ENCODE measurements at regions not wholly inside any gene's neighbourhood (a gene's known extent, or its start where the extent isn't known, plus 50 kb on each side); places are given as distances from the start of the nearest gene placed in this dataset.

- no peaks in the 10 kb centered on the region for H3K27me3 ChIP-seq (ENCODE audit: control insufficient read depth, insufficient read depth, low read length)
- no peak overlapping the region for H3K4me3 ChIP-seq (ENCODE audit: low read depth, low read length)
- no peaks in the 10 kb centered on the region for H3K36me3 ChIP-seq (ENCODE audit: control insufficient read depth, insufficient read depth, low read length)
- H3K4me1 ChIP-seq (ENCODE audit: control insufficient read depth, insufficient read depth, low read length), result peaks cover 6% of the 10 kb centered on the region
- H3K9ac ChIP-seq (ENCODE audit: low read depth, low read length), result no peak overlapping the region
- no peaks in the 10 kb centered on the region for H3K9me3 ChIP-seq (ENCODE audit: control insufficient read depth, insufficient read depth, low read length)
Observed at GRCh38 chr12:14156606-14157005, 175.2 kb upstream of the GRIN2B start.

GRCh38 chr12:14157088-14157747, 175.8 kb upstream of the GRIN2B start:
- peaks cover under 1% of the 10 kb centered on the region for H3K4me1 ChIP-seq (ENCODE audit: control insufficient read depth, insufficient read depth, low read length)
- H3K4me3 ChIP-seq (ENCODE audit: low read depth, low read length), result no peak overlapping the region
- no peak overlapping the region for H3K9ac ChIP-seq (ENCODE audit: low read depth, low read length)
- no peaks in the 10 kb centered on the region for H3K27me3 ChIP-seq (ENCODE audit: control insufficient read depth, insufficient read depth, low read length)
- H3K9me3 ChIP-seq (ENCODE audit: control insufficient read depth, insufficient read depth, low read length), result no peaks in the 10 kb centered on the region
- H3K36me3 ChIP-seq (ENCODE audit: control insufficient read depth, insufficient read depth, low read length), result no peaks in the 10 kb centered on the region

- Histone ChIP-seq H3K9me3 (ENCODE audit: control insufficient read depth, insufficient read depth, low read length) (no peaks in the 10 kb centered on the region), H3K9ac (ENCODE audit: low read depth, low read length) (no peak overlapping the region), H3K27me3 (ENCODE audit: control insufficient read depth, insufficient read depth, low read length) (no peaks in the 10 kb centered on the region)
Observed at GRCh38 chr12:14164266-14164665, 182.9 kb upstream of the GRIN2B start.

GRCh38 chr12:14167005-14167628, 185.7 kb upstream of the GRIN2B start:
- no peaks in the 10 kb centered on the region for H3K27me3 ChIP-seq (ENCODE audit: control insufficient read depth, insufficient read depth, low read length)
- H3K9ac ChIP-seq (ENCODE audit: low read depth, low read length), result no peak overlapping the region
- H3K4me3 ChIP-seq (ENCODE audit: low read depth, low read length), result no peak overlapping the region
- no peaks in the 10 kb centered on the region for H3K9me3 ChIP-seq (ENCODE audit: control insufficient read depth, insufficient read depth, low read length)
- no peaks in the 10 kb centered on the region for H3K4me1 ChIP-seq (ENCODE audit: control insufficient read depth, insufficient read depth, low read length)
- no peaks in the 10 kb centered on the region for H3K36me3 ChIP-seq (ENCODE audit: control insufficient read depth, insufficient read depth, low read length)

More at GRCh38 chr12:14164266-14164665, 182.9 kb upstream of the GRIN2B start:
- Histone ChIP-seq H3K36me3 (ENCODE audit: control insufficient read depth, insufficient read depth, low read length) (no peaks in the 10 kb centered on the region), H3K4me3 (ENCODE audit: low read depth, low read length) (no peak overlapping the region), H3K4me1 (ENCODE audit: control insufficient read depth, insufficient read depth, low read length) (no peaks in the 10 kb centered on the region)

GRCh38 chr12:14169281-14169680, 187.9 kb upstream of the GRIN2B start:
- no peaks in the 10 kb centered on the region for H3K4me1 ChIP-seq (ENCODE audit: control insufficient read depth, insufficient read depth, low read length)
- no peaks in the 10 kb centered on the region for H3K36me3 ChIP-seq (ENCODE audit: control insufficient read depth, insufficient read depth, low read length)
- no peak overlapping the region for H3K4me3 ChIP-seq (ENCODE audit: low read depth, low read length)
- H3K9me3 ChIP-seq (ENCODE audit: control insufficient read depth, insufficient read depth, low read length), result no peaks in the 10 kb centered on the region
- H3K27me3 ChIP-seq (ENCODE audit: control insufficient read depth, insufficient read depth, low read length), result no peaks in the 10 kb centered on the region
- no peak overlapping the region for H3K9ac ChIP-seq (ENCODE audit: low read depth, low read length)

GRCh38 chr12:14171106-14171505, 189.7 kb upstream of the GRIN2B start:
- H3K27me3 ChIP-seq (ENCODE audit: control insufficient read depth, insufficient read depth, low read length), result no peaks in the 10 kb centered on the region
- peaks cover 3% of the 10 kb centered on the region for H3K4me1 ChIP-seq (ENCODE audit: control insufficient read depth, insufficient read depth, low read length)
- H3K4me3 ChIP-seq (ENCODE audit: low read depth, low read length), result no peak overlapping the region
- H3K9me3 ChIP-seq (ENCODE audit: control insufficient read depth, insufficient read depth, low read length), result no peaks in the 10 kb centered on the region
- no peak overlapping the region for H3K9ac ChIP-seq (ENCODE audit: low read depth, low read length)
- no peaks in the 10 kb centered on the region for H3K36me3 ChIP-seq (ENCODE audit: control insufficient read depth, insufficient read depth, low read length)

- H3K4me1 ChIP-seq (ENCODE audit: control insufficient read depth, insufficient read depth, low read length), result peaks cover 3% of the 10 kb centered on the region
- no peaks in the 10 kb centered on the region for H3K36me3 ChIP-seq (ENCODE audit: control insufficient read depth, insufficient read depth, low read length)
- no peaks in the 10 kb centered on the region for H3K27me3 ChIP-seq (ENCODE audit: control insufficient read depth, insufficient read depth, low read length)
- no peaks in the 10 kb centered on the region for H3K9me3 ChIP-seq (ENCODE audit: control insufficient read depth, insufficient read depth, low read length)
- no peak overlapping the region for H3K9ac ChIP-seq (ENCODE audit: low read depth, low read length)
- H3K4me3 ChIP-seq (ENCODE audit: low read depth, low read length), result no peak overlapping the region
Observed at GRCh38 chr12:14175206-14175605, 190.3 kb upstream of the ATF7IP start.

- no peaks in the 10 kb centered on the region for H3K36me3 ChIP-seq (ENCODE audit: control insufficient read depth, insufficient read depth, low read length)
- no peaks in the 10 kb centered on the region for H3K27me3 ChIP-seq (ENCODE audit: control insufficient read depth, insufficient read depth, low read length)
- H3K4me1 ChIP-seq (ENCODE audit: control insufficient read depth, insufficient read depth, low read length), result no peaks in the 10 kb centered on the region
- no peak overlapping the region for H3K4me3 ChIP-seq (ENCODE audit: low read depth, low read length)
- no peaks in the 10 kb centered on the region for H3K9me3 ChIP-seq (ENCODE audit: control insufficient read depth, insufficient read depth, low read length)
- H3K9ac ChIP-seq (ENCODE audit: low read depth, low read length), result no peak overlapping the region
Observed at GRCh38 chr12:14185427-14186192, 179.9 kb upstream of the ATF7IP start.

- Histone ChIP-seq H3K9ac (ENCODE audit: low read depth, low read length) (no peak overlapping the region), H3K27me3 (ENCODE audit: control insufficient read depth, insufficient read depth, low read length) (no peaks in the 10 kb centered on the region), H3K4me1 (ENCODE audit: control insufficient read depth, insufficient read depth, low read length) (no peaks in the 10 kb centered on the region), H3K9me3 (ENCODE audit: control insufficient read depth, insufficient read depth, low read length) (no peaks in the 10 kb centered on the region), H3K36me3 (ENCODE audit: control insufficient read depth, insufficient read depth, low read length) (no peaks in the 10 kb centered on the region), H3K4me3 (ENCODE audit: low read depth, low read length) (no peak overlapping the region)
Observed at GRCh38 chr12:14186193-14186502, 179.3 kb upstream of the ATF7IP start.

- Histone ChIP-seq H3K4me3 (ENCODE audit: low read depth, low read length) (no peak overlapping the region), H3K36me3 (ENCODE audit: control insufficient read depth, insufficient read depth, low read length) (no peaks in the 10 kb centered on the region), H3K9me3 (ENCODE audit: control insufficient read depth, insufficient read depth, low read length) (no peaks in the 10 kb centered on the region), H3K9ac (ENCODE audit: low read depth, low read length) (no peak overlapping the region), H3K27me3 (ENCODE audit: control insufficient read depth, insufficient read depth, low read length) (no peaks in the 10 kb centered on the region), H3K4me1 (ENCODE audit: control insufficient read depth, insufficient read depth, low read length) (no peaks in the 10 kb centered on the region)
Observed at GRCh38 chr12:14187002-14187401, 178.5 kb upstream of the ATF7IP start.

- Histone ChIP-seq H3K36me3 (ENCODE audit: control insufficient read depth, insufficient read depth, low read length) (no peaks in the 10 kb centered on the region), H3K4me1 (ENCODE audit: control insufficient read depth, insufficient read depth, low read length) (no peaks in the 10 kb centered on the region), H3K27me3 (ENCODE audit: control insufficient read depth, insufficient read depth, low read length) (no peaks in the 10 kb centered on the region), H3K9me3 (ENCODE audit: control insufficient read depth, insufficient read depth, low read length) (no peaks in the 10 kb centered on the region), H3K4me3 (ENCODE audit: low read depth, low read length) (no peak overlapping the region), H3K9ac (ENCODE audit: low read depth, low read length) (no peak overlapping the region)
Observed at GRCh38 chr12:14187966-14188365, 177.5 kb upstream of the ATF7IP start.

- no peak overlapping the region for H3K9ac ChIP-seq (ENCODE audit: low read depth, low read length)
- H3K4me3 ChIP-seq (ENCODE audit: low read depth, low read length), result no peak overlapping the region
- H3K9me3 ChIP-seq (ENCODE audit: control insufficient read depth, insufficient read depth, low read length), result no peaks in the 10 kb centered on the region
- no peaks in the 10 kb centered on the region for H3K27me3 ChIP-seq (ENCODE audit: control insufficient read depth, insufficient read depth, low read length)
- H3K36me3 ChIP-seq (ENCODE audit: control insufficient read depth, insufficient read depth, low read length), result no peaks in the 10 kb centered on the region
- H3K4me1 ChIP-seq (ENCODE audit: control insufficient read depth, insufficient read depth, low read length), result no peaks in the 10 kb centered on the region
Observed at GRCh38 chr12:14188744-14189143, 176.7 kb upstream of the ATF7IP start.
